ENCODE measurements at regions not wholly inside any gene's neighbourhood (a gene's known extent, or its start where the extent isn't known, plus 50 kb on each side); places are given as distances from the start of the nearest gene placed in this dataset.

DNA sequence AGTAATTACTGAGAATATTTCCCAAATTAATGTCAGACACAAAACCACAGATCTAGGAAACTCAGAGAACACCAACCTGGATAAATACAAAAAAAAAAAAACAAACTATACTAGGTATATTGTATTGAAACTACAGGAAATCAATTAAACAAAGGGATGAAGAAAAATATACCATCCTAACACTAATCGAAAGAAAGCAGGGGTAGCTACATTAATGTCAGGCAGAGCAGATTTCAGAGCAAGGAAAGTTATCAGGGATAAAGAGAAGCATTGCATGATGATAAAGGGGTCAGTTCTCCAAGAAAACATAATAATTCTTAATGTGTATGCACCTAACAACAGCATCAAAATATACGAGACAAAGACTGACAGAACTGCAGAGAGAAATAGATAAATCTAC, 89.9 kb downstream of the TOMM20 start:
- ATAC-seq (ENCODE audit: insufficient number of reproducible peaks, low FRiP score, low read depth) (no peak), DNase-seq (ENCODE audit: low spot score) (no peak)
- peaks cover 0 to 9% of the 10 kb centered on the region in 2 donors for H3K4me1 ChIP-seq (ENCODE audit: control insufficient read depth in 1 of 2, low read depth in 2 of 2)
- no peak overlapping the region for H3K4me3 ChIP-seq
- no peaks in the 10 kb centered on the region for H3K27me3 ChIP-seq (replicated peaks; ENCODE audit: insufficient read depth)
- H3K36me3 ChIP-seq: no peaks in the 10 kb centered on the region
- TF ChIP-seq, protein P1, sequence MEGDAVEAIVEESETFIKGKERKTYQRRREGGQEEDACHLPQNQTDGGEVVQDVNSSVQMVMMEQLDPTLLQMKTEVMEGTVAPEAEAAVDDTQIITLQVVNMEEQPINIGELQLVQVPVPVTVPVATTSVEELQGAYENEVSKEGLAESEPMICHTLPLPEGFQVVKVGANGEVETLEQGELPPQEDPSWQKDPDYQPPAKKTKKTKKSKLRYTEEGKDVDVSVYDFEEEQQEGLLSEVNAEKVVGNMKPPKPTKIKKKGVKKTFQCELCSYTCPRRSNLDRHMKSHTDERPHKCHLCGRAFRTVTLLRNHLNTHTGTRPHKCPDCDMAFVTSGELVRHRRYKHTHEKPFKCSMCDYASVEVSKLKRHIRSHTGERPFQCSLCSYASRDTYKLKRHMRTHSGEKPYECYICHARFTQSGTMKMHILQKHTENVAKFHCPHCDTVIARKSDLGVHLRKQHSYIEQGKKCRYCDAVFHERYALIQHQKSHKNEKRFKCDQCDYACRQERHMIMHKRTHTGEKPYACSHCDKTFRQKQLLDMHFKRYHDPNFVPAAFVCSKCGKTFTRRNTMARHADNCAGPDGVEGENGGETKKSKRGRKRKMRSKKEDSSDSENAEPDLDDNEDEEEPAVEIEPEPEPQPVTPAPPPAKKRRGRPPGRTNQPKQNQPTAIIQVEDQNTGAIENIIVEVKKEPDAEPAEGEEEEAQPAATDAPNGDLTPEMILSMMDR (IDR thresholded peaks at IDR 0.05): no peak
- H3K27ac ChIP-seq: no peak overlapping the region
- no peaks in the 10 kb centered on the region for H3K9me3 ChIP-seq

DNA sequence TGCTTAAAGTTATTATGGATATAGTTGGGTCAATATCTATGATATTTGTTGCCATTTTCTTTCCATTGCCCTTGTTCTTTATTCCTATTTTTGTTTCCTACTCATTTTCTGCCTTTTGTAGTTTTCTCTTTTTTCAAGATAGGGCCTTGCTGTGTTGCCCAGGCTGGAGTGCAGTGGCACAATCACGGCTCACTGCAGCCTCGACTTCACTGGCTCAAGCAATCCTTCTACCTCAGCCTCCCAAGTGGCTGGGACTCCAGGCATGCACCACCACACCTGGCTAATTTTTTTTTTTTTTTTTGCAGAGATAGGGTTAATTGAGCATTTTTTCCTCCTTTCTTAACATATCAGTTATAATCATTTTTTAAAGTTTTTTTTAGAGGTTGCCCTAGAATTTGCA, 92.7 kb downstream of the TOMM20 start:
- ATAC-seq (ENCODE audit: insufficient number of reproducible peaks, low FRiP score, low read depth) (no peak), DNase-seq (ENCODE audit: low spot score) (no peak)
- Histone ChIP-seq H3K27ac (peak overlapping the region; percentile 72 to 78), H3K36me3 (no peaks in the 10 kb centered on the region), H3K27me3 (replicated peaks; ENCODE audit: insufficient read depth) (no peaks in the 10 kb centered on the region), H3K4me1 (ENCODE audit: control insufficient read depth in 1 of 2, low read depth in 2 of 2) (peaks cover 0 to 9% of the 10 kb centered on the region in 2 donors), H3K4me3 (no peak overlapping the region), H3K9me3 (no peaks in the 10 kb centered on the region)
- TF ChIP-seq, protein P1 (IDR thresholded peaks at IDR 0.05): no peak

DNA sequence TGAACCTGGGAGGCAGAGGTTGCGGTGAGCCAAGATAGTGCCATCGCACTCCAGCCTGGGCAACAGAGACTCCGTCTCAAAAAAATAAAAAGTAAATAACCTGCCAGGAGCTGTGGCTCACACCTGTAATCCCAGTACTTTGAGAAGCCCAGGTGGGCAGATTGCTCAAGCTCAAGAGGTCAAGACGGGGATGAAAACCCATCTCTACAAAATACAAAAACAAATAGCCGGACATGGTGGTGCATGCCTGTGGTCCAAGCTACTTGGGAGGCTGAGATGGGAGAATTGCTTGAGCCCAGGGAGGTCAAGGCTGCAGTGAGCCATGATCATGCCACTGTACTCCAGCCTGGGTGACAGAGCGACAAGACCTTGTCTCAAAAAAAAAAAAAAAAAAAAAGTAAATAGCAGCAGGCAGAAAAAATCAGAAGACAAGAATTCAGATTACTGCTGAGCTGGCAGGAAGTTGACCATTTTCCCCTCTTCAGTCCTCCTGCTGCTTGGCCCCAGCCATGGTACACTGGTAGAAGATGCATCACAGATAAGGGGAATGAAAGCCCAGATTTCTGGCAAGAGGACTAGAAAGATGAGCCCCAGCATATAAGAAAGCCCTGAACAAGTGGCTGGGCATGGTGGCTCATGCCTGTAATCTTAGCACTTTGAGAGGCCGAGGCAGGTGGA, 97.6 kb downstream of the TOMM20 start:
- TF ChIP-seq, protein P1 (IDR thresholded peaks at IDR 0.05): no peak
- DNase-seq (ENCODE audit: low spot score) (no peak), ATAC-seq (ENCODE audit: insufficient number of reproducible peaks, low FRiP score, low read depth) (no peak)
- H3K4me3 ChIP-seq: no peak overlapping the region
- H3K27me3 ChIP-seq (replicated peaks; ENCODE audit: insufficient read depth): no peaks in the 10 kb centered on the region
- H3K27ac ChIP-seq: no peak overlapping the region
- H3K36me3 ChIP-seq: no peaks in the 10 kb centered on the region
- peaks cover 0 to 9% of the 10 kb centered on the region in 2 donors for H3K4me1 ChIP-seq (ENCODE audit: control insufficient read depth in 1 of 2, low read depth in 2 of 2)
- H3K9me3 ChIP-seq: no peaks in the 10 kb centered on the region

DNA sequence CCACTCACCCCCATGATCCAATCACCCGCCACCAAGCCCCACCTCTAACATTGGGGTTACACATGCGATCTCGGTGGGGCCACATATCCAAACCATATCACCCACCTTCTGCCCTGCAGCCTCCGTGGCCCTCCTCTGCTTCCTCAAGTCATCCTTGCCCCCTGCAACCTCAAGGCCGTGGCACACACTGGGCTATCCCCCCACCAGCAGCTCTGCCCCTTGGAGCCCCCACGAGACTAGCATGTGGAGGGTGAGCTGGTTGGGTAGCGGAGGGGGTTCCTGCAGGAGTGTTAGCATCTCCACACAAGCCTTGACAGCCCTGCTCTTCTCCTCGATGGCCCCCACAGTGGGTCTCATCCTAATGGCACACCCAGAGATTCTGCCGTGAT, 100.8 kb downstream of the TOMM20 start:
- no peak for ATAC-seq (ENCODE audit: insufficient number of reproducible peaks, low FRiP score, low read depth)
- H3K36me3 ChIP-seq: no peaks in the 10 kb centered on the region
- no peaks in the 10 kb centered on the region for H3K27me3 ChIP-seq (replicated peaks; ENCODE audit: insufficient read depth)
- H3K27ac ChIP-seq: no peak overlapping the region
- H3K4me1 ChIP-seq (ENCODE audit: control insufficient read depth in 1 of 2, low read depth in 2 of 2): peaks cover 0 to under 1% of the 10 kb centered on the region in 2 donors
- no peak overlapping the region for H3K4me3 ChIP-seq
- DNase-seq (ENCODE audit: low spot score): no peak
- TF ChIP-seq, protein P1 (IDR thresholded peaks at IDR 0.05): no peak
- no peaks in the 10 kb centered on the region for H3K9me3 ChIP-seq

DNA sequence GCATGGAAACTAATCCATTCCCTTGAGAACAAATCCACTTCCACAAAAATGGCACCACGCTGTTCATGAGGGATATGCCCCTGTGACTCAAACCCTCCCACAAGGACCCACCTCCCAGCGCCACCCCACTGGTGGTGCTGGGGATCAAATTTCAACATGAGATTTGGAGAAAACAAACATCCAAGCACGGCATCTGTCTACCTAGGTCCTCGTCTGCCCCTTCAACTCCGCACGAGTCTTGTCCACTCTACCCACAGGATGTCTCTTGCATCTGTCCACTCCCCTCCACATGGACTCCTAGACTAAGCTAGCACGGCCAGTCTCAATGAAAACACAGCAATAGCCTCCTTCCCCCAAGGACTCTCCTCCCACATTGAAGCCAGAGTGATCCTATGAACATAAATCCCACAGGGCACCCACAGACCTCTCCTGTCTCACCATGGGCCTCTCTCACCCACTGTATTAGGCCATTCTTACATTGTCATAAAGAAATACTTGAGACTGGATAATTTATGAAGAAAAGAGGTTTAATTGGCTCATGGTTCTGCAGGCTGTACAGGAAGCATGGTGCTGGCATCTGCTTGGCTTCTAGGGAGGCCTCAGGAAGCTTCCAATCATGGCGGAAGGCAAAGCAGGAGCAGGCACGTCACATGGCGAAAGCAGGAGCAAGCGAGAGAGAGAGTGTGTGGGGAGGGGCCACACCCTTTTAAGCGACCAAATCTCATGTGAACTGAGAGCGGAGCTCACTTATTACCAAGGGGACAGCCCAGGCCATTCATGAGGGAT, 101.4 kb downstream of the TOMM20 start:
- peaks cover 0 to 6% of the 10 kb centered on the region in 2 donors for H3K4me1 ChIP-seq (ENCODE audit: control insufficient read depth in 1 of 2, low read depth in 2 of 2)
- no peaks in the 10 kb centered on the region for H3K36me3 ChIP-seq
- H3K27ac ChIP-seq: no peak overlapping the region
- DNase-seq (ENCODE audit: low spot score) (no peak), ATAC-seq (ENCODE audit: insufficient number of reproducible peaks, low FRiP score, low read depth) (no peak)
- no peaks in the 10 kb centered on the region for H3K27me3 ChIP-seq (replicated peaks; ENCODE audit: insufficient read depth)
- H3K4me3 ChIP-seq: no peak overlapping the region
- TF ChIP-seq, protein P1 (IDR thresholded peaks at IDR 0.05): no peak
- no peaks in the 10 kb centered on the region for H3K9me3 ChIP-seq

Measured in thoracic aorta (tissue), 2 donors.